ENCODE measurements at regions not wholly inside any gene's neighbourhood (a gene's known extent, or its start where the extent isn't known, plus 50 kb on each side); places are given as distances from the start of the nearest gene placed in this dataset.

- no peak for TF ChIP-seq CHD7 (IDR thresholded peaks at IDR 0.05; ENCODE audit: insufficient replicate concordance, low read length)
- TF ChIP-seq SIX5 (IDR thresholded peaks at IDR 0.05; ENCODE audit: low read depth, low read length), result no peak
- no peak for TF ChIP-seq POU5F1 (IDR thresholded peaks at IDR 0.05; ENCODE audit: low read depth, low read length)
- TF ChIP-seq USF2 (IDR thresholded peaks at IDR 0.05; ENCODE audit: low read length), result no peak
- TF ChIP-seq, protein P1, sequence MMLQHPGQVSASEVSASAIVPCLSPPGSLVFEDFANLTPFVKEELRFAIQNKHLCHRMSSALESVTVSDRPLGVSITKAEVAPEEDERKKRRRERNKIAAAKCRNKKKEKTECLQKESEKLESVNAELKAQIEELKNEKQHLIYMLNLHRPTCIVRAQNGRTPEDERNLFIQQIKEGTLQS (IDR thresholded peaks at IDR 0.05; ENCODE audit: insufficient read depth, low read depth, low read length), result no peak
- TF ChIP-seq EZH2 (IDR thresholded peaks at IDR 0.05; ENCODE audit: low read depth, low read length, severe bottlenecking), result no peak
- TF ChIP-seq TEAD4 (IDR thresholded peaks at IDR 0.05; ENCODE audit: low read depth, low read length), result no peak
These were observed 161.5 kb upstream of the ADGRB3 start (continued) for GRCh38 chr6:68473433-68474210.

Data from H1 (cell line).